ENCODE measurements at regions not wholly inside any gene's neighbourhood (a gene's known extent, or its start where the extent isn't known, plus 50 kb on each side); places are given as distances from the start of the nearest gene placed in this dataset.

- TF ChIP-seq CTCF (conservative IDR thresholded peaks at IDR 0.05; ENCODE audit: low read depth, low read length) (no peak), EZH2phosphoT487 (IDR thresholded peaks at IDR 0.05; ENCODE audit: borderline replicate concordance, low read length) (no peak)
Observed at GRCh38 chr6:121573481-121573880, 138.0 kb downstream of the GJA1 start.

Data from PC-3 (cell line).